Keratinocyte (primary cell): ENCODE measurements at regions not wholly inside any gene's neighbourhood (a gene's known extent, or its start where the extent isn't known, plus 50 kb on each side); places are given as distances from the start of the nearest gene placed in this dataset.

Source experiments
- DNase-seq: peaks from one replicate; pipeline ENCODE4 v3.0.0-alpha.2; 2011; ENCODE audit warnings: low read depth, missing footprints, low spot score
- FAIRE-seq: peaks from 2 replicates; lab custom pipeline; 2011; peaks lifted over from hg19 to GRCh38; lab: Jason Lieb, UNC
- H2AFZ ChIP-seq: 2 replicates; pipeline ENCODE4 v1.6.0; 2012; ENCODE audit warnings: low read length, control low read depth, inconsistent platforms; ENCODE audit not compliant: control insufficient read depth
- H3K27ac ChIP-seq: 2 replicates; pipeline ENCODE4 v1.5.1; 2011; ENCODE audit warnings: low read length; ENCODE audit not compliant: control insufficient read depth, insufficient read depth
- H3K27me3 ChIP-seq: 3 replicates; pipeline ENCODE4 v1.6.0; 2011; ENCODE audit warnings: low read length; ENCODE audit not compliant: control insufficient read depth, insufficient read depth; ENCODE audit errors: extremely low read depth
- H3K36me3 ChIP-seq, 2 experiments: 2 replicates in 1 of 2; 3 replicates in 1 of 2; pipeline ENCODE4 v1.5.1; 2011; ENCODE audit warnings: low read length in 2 of 2, mild to moderate bottlenecking in 1 of 2; ENCODE audit not compliant: control insufficient read depth in 2 of 2, insufficient read depth in 2 of 2; ENCODE audit errors: extremely low read depth in 1 of 2
- H3K4me1 ChIP-seq: 3 replicates; pipeline ENCODE4 v1.5.1; 2011; ENCODE audit warnings: low read length; ENCODE audit not compliant: control insufficient read depth, insufficient read depth; ENCODE audit errors: extremely low read depth
- H3K4me2 ChIP-seq: 3 replicates; pipeline ENCODE4 v1.6.0; 2011; ENCODE audit warnings: low read depth, low read length; ENCODE audit not compliant: control insufficient read depth, insufficient read depth; ENCODE audit errors: extremely low read depth
- H3K4me3 ChIP-seq, 3 experiments: fragments of 200-600 bp in 1 of 3; sonication (generic) in 1 of 3; 2 replicates in 2 of 3; 3 replicates in 1 of 3; pipeline ENCODE4 v1.5.1; 2011 to 2016; ENCODE audit warnings: low read length in 3 of 3, mild to moderate bottlenecking in 3 of 3, control low read depth in 2 of 3, inconsistent platforms in 1 of 3, low read depth in 1 of 3, mixed read lengths in 1 of 3, mixed run types in 1 of 3, moderate library complexity in 1 of 3; ENCODE audit not compliant: control insufficient read depth in 2 of 3, insufficient read depth in 2 of 3; ENCODE audit errors: extremely low read depth in 1 of 3
- H3K79me2 ChIP-seq: 2 replicates; pipeline ENCODE4 v1.6.0; 2012; ENCODE audit warnings: low read length; ENCODE audit not compliant: control insufficient read depth, insufficient read depth
- H3K9ac ChIP-seq: 3 replicates; pipeline ENCODE4 v1.6.0; 2011; ENCODE audit warnings: low read length; ENCODE audit not compliant: control insufficient read depth, insufficient read depth; ENCODE audit errors: extremely low read depth
- H3K9me1 ChIP-seq: 3 replicates; pipeline ENCODE4 v1.6.0; 2011; ENCODE audit warnings: low read length; ENCODE audit not compliant: control insufficient read depth, insufficient read depth; ENCODE audit errors: extremely low read depth
- H3K9me3 ChIP-seq: 2 replicates; pipeline ENCODE4 v1.5.1; 2012; ENCODE audit warnings: low read depth, low read length; ENCODE audit not compliant: control insufficient read depth
- H4K20me1 ChIP-seq: 3 replicates; pipeline ENCODE4 v1.6.0; 2011; ENCODE audit warnings: low read length; ENCODE audit not compliant: control insufficient read depth, insufficient read depth; ENCODE audit errors: extremely low read depth
- CTCF ChIP-seq, 3 experiments: IDR thresholded peaks in 1 of 3; conservative IDR thresholded peaks in 1 of 3; optimal IDR thresholded peaks in 1 of 3; 2 replicates in 2 of 3; 3 replicates in 1 of 3; pipeline versions ENCODE3 to v1.5.1; 2011; ENCODE audit warnings: low read length in 3 of 3, mild to moderate bottlenecking in 3 of 3, moderate library complexity in 2 of 3, control low read depth in 1 of 3, inconsistent platforms in 1 of 3; ENCODE audit not compliant: insufficient read depth in 2 of 3; ENCODE audit errors: extremely low read depth in 1 of 3
- EZH2 ChIP-seq: IDR thresholded peaks from one replicate; pipeline ENCODE4 v1.6.1; 2012; ENCODE audit warnings: inconsistent platforms, mild to moderate bottlenecking, low read length, moderate library complexity
- dilution Hi-C: fragments of 300-500 bp; cut with MboI; formaldehyde crosslinking; loops from one replicate; pipeline ENCODE4 v1.7.0; 2020; ENCODE audit warnings: low sequenced_read_pairs; ENCODE audit not compliant: extremely low pct_ligation_motif_present

GRCh38 chr4:126627255-126627654, 1005.5 kb upstream of the INTU start:
- FAIRE-seq, result no peak
- dilution Hi-C loops, result no loop called here
- Histone ChIP-seq H2AFZ (no peak overlapping the region), H3K27me3 (no peaks in the 10 kb centered on the region), H3K4me3 (no peak overlapping the region), H3K27ac (no peak overlapping the region), H3K79me2 (no peaks in the 10 kb centered on the region), H3K9me3 (no peaks in the 10 kb centered on the region), H3K9ac (no peak overlapping the region), H3K4me2 (no peak overlapping the region), H3K9me1 (no peaks in the 10 kb centered on the region), H3K4me1 (no peaks in the 10 kb centered on the region), H3K36me3 (no peaks in the 10 kb centered on the region), H4K20me1 (no peaks in the 10 kb centered on the region)
- DNase-seq, result no peak
- TF ChIP-seq EZH2 (no peak), CTCF (optimal IDR thresholded peaks at IDR 0.05 in 1 of 3, IDR thresholded peaks at IDR 0.05 in 1 of 3, conservative IDR thresholded peaks at IDR 0.05 in 1 of 3; ENCODE audit: extremely low read depth in 1 of 3, insufficient read depth in 2 of 3, low read length in 3 of 3) (peak; percentile 46 to 62 (median 50))

DNA sequence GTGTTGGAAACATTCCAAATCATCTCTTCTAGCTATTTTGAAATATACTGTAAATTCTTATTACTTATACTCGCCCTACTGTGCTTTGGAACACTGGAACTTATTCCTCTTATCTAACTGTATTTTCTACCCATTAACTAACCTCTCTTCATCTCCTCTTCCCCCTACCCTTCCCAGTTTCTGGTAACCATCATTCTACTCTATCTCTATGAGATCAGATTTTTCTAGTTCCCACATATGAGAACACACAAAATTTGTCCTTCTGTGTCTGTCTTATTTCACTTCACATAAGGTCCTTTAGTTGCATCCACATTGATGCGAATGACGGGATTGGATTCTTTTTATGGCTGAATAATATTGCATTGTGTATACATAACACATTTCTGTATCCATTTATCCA, 1003.8 kb upstream of the INTU start:
- Histone ChIP-seq H3K27me3 (no peaks in the 10 kb centered on the region), H4K20me1 (no peaks in the 10 kb centered on the region), H2AFZ (no peak overlapping the region), H3K4me3 (no peak overlapping the region), H3K4me2 (no peak overlapping the region), H3K36me3 (no peaks in the 10 kb centered on the region), H3K9me1 (no peaks in the 10 kb centered on the region), H3K4me1 (no peaks in the 10 kb centered on the region), H3K9me3 (no peaks in the 10 kb centered on the region), H3K79me2 (no peaks in the 10 kb centered on the region), H3K27ac (no peak overlapping the region), H3K9ac (no peak overlapping the region)
- dilution Hi-C loops, result no loop called here
- DNase-seq (no peak), FAIRE-seq (no peak)
- no peak for TF ChIP-seq CTCF (optimal IDR thresholded peaks at IDR 0.05 in 1 of 3, IDR thresholded peaks at IDR 0.05 in 1 of 3, conservative IDR thresholded peaks at IDR 0.05 in 1 of 3; ENCODE audit: extremely low read depth in 1 of 3, insufficient read depth in 2 of 3, low read length in 3 of 3)
